Vagina (tissue), 2 donors: ENCODE measurements at regions not wholly inside any gene's neighbourhood (a gene's known extent, or its start where the extent isn't known, plus 50 kb on each side); places are given as distances from the start of the nearest gene placed in this dataset.

ENCODE experiments used
- CTCF ChIP-seq, 3 experiments: fragments of 450-650 bp in 2 of 3; fragments of 200-600 bp in 1 of 3; sonication (generic) in 1 of 3; IDR thresholded peaks; one replicate each; pipeline ENCODE4 v1.5.1; 2017 to 2019; ENCODE audit warnings: antibody characterized with exemption in 3 of 3, mild to moderate bottlenecking in 2 of 3, moderate library complexity in 2 of 3
- POLR2A ChIP-seq, 2 donors: fragments of 450-650 bp; IDR thresholded peaks; one replicate each; pipeline ENCODE4 v1.6.1; 2017; ENCODE audit warnings: antibody characterized with exemption in 2 of 2, mild to moderate bottlenecking in 2 of 2, moderate library complexity in 2 of 2

- TF ChIP-seq POLR2A (IDR thresholded peaks at IDR 0.05) (no peak), CTCF (IDR thresholded peaks at IDR 0.05) (no peak)
Observed at GRCh38 chr13:33515146-33515545, 229.6 kb upstream of the STARD13 start.
